ENCODE measurements at regions not wholly inside any gene's neighbourhood (a gene's known extent, or its start where the extent isn't known, plus 50 kb on each side); places are given as distances from the start of the nearest gene placed in this dataset.

DNA sequence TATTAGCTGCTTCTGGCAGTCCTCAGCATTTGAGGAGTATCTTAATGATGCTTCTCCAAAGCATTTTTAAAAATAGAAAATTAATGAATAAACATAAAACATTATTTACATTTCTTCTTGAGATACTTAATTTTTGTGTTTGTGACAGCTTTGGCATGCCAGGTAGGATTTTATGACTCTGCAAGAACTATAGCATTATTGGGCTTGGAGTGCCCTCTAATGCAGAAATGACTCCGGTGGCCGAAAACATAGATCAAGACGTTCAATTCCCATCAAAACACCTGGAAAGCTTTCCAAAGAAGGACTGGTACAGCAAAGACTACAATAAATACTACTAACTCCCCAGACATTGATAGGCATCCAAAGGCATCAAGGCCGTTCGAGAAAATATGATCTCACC is 366.4 kb upstream of the CXADR start:
- DNase-seq: no peak
- Histone ChIP-seq H3K36me3 (no peaks in the 10 kb centered on the region), H3K27me3 (ENCODE audit: insufficient read depth, low read depth, severe bottlenecking) (peaks cover 25% of the 10 kb centered on the region), H3K27ac (no peak overlapping the region), H3K9me3 (ENCODE audit: severe bottlenecking) (no peaks in the 10 kb centered on the region), H3K4me3 (ENCODE audit: low read depth, low read length) (no peak overlapping the region)
- TF ChIP-seq, protein P1, sequence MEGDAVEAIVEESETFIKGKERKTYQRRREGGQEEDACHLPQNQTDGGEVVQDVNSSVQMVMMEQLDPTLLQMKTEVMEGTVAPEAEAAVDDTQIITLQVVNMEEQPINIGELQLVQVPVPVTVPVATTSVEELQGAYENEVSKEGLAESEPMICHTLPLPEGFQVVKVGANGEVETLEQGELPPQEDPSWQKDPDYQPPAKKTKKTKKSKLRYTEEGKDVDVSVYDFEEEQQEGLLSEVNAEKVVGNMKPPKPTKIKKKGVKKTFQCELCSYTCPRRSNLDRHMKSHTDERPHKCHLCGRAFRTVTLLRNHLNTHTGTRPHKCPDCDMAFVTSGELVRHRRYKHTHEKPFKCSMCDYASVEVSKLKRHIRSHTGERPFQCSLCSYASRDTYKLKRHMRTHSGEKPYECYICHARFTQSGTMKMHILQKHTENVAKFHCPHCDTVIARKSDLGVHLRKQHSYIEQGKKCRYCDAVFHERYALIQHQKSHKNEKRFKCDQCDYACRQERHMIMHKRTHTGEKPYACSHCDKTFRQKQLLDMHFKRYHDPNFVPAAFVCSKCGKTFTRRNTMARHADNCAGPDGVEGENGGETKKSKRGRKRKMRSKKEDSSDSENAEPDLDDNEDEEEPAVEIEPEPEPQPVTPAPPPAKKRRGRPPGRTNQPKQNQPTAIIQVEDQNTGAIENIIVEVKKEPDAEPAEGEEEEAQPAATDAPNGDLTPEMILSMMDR (IDR thresholded peaks at IDR 0.05; ENCODE audit: low read depth, low read length): no peak

DNA sequence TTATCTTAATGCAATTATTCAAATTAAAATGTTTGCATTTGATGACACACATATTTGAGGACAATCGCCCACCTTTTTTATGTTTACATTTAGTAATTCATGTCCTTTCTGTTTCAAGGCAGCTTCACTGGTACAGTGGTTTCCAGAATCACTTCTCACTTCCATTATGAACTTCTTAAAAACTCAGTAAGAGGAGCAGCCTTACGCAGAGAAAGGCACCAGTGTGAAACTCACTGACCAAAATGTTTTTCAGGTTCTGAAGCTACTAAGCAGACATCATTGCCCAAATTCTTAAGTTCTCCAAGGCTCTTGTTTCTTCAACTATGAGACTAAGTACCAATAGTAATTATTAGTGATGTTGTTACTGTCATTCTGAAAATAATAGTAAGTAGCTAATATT is 353.1 kb upstream of the CXADR start:
- no peak overlapping the region for H3K4me3 ChIP-seq (ENCODE audit: low read depth, low read length)
- TF ChIP-seq, protein P1 (IDR thresholded peaks at IDR 0.05; ENCODE audit: low read depth, low read length): no peak
- H3K27ac ChIP-seq: no peak overlapping the region

DNA sequence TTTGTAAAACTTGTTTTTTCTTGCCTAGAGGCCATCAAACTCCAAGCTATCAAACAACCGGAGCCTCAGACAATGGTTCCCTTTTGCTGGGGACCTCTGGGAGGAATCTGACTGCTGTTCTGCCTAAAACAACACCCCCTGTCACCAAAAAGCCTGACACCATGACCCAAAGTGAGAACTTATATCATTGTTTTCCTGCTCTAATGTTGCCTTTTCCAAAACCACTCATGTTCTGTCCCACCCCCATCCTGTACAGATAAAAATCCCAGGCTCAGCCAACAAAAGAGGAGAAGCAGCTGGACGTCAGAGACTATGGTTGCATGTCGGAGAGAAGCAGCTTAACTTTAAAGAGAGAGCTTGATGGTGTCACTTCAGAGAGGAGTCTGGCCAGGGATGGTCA is 327.2 kb upstream of the CXADR start:
- TF ChIP-seq, protein P1 (IDR thresholded peaks at IDR 0.05; ENCODE audit: low read depth, low read length): no peak
- no peak overlapping the region for H3K4me3 ChIP-seq (ENCODE audit: low read depth, low read length)

More for the DNA sequence above, 353.1 kb upstream of the CXADR start:
- no peak for DNase-seq
- Histone ChIP-seq H3K36me3 (no peaks in the 10 kb centered on the region), H3K27me3 (ENCODE audit: insufficient read depth, low read depth, severe bottlenecking) (peaks cover 21% of the 10 kb centered on the region), H3K9me3 (ENCODE audit: severe bottlenecking) (no peaks in the 10 kb centered on the region)

DNA sequence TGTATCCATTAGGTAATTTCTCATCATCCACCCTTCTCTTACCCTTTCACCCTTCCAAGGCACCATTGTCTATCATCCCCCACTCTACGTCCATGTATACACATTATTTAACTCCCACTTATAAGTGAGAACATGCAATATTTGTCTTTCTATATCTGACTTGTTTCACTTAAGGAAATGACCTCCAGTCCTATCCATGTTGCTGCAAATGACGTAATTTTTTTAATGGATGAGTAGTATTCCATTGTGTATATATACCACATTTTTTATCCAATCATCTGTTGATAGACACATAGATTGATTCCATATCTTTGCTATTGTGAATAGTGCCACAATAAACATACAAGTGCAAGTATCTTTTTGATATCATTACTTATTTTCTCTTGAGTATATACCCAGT is 322.9 kb upstream of the CXADR start:
- Histone ChIP-seq H3K27ac (no peak overlapping the region), H3K9me3 (ENCODE audit: severe bottlenecking) (no peaks in the 10 kb centered on the region), H3K36me3 (no peaks in the 10 kb centered on the region), H3K4me3 (ENCODE audit: low read depth, low read length) (no peak overlapping the region), H3K27me3 (ENCODE audit: insufficient read depth, low read depth, severe bottlenecking) (peaks cover 8% of the 10 kb centered on the region)
- DNase-seq: no peak
- TF ChIP-seq, protein P1 (IDR thresholded peaks at IDR 0.05; ENCODE audit: low read depth, low read length): no peak

More for the DNA sequence above, 327.2 kb upstream of the CXADR start:
- DNase-seq: no peak
- no peaks in the 10 kb centered on the region for H3K36me3 ChIP-seq
- H3K27ac ChIP-seq: no peak overlapping the region
- H3K9me3 ChIP-seq (ENCODE audit: severe bottlenecking): no peaks in the 10 kb centered on the region
- H3K27me3 ChIP-seq (ENCODE audit: insufficient read depth, low read depth, severe bottlenecking): peaks cover 4% of the 10 kb centered on the region

DNA sequence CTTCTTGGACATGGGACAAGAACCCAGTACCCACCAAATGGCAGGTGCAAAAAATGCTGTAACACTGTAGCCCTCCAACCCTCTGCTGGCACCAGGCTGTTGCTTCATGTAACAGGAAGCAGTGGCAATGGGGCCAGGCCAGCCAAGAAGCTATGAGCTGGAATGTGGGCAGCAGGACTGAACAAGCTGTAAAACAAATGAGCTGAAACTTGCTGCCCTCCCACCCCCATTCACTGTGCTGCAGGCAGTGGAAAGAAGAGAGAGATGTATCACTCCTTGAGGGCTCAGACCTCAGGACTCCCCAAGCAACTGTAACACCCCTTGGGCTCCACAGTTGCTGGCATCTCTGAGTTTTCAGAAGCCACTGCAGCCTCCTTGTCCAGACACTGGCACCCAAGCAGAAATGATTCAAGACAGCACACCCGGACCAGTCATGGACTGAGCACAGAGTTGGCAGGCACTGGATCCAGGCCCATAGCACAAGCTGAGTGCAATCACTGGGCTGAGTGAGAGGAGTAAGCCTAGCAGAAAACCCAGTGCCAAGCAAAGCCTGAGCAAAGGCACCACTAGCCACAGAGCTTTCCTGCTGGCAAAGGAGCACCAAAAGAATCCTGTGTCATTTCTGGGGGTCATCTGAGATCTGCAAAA is 321.4 kb upstream of the CXADR start:
- Histone ChIP-seq H3K4me3 (ENCODE audit: low read depth, low read length) (no peak overlapping the region), H3K36me3 (no peaks in the 10 kb centered on the region), H3K27ac (no peak overlapping the region), H3K27me3 (ENCODE audit: insufficient read depth, low read depth, severe bottlenecking) (peaks cover 15% of the 10 kb centered on the region), H3K9me3 (ENCODE audit: severe bottlenecking) (no peaks in the 10 kb centered on the region)
- DNase-seq: no peak
- TF ChIP-seq, protein P1 (IDR thresholded peaks at IDR 0.05; ENCODE audit: low read depth, low read length): no peak

DNA sequence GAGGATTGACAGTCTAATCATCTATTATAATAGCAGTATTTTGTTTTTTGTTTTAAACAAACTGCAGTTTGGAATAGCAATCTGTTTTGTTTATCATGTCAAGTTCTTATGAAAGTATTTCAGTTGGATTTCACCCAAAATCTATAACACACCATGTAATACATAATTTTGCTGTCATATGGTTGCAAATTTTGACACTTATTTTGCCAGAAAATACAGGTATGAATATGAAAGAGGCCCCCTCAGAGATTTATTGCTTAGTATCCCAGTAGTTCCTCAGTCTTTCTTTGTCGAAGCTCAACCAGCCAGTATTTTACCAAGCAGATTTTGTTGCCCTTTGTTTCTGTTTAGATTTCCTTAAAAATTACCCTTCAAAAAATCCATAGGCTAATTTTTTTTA is 317.5 kb upstream of the CXADR start:
- Histone ChIP-seq H3K36me3 (no peaks in the 10 kb centered on the region), H3K27ac (no peak overlapping the region), H3K9me3 (ENCODE audit: severe bottlenecking) (no peaks in the 10 kb centered on the region), H3K4me3 (ENCODE audit: low read depth, low read length) (no peak overlapping the region), H3K27me3 (ENCODE audit: insufficient read depth, low read depth, severe bottlenecking) (peaks cover 20% of the 10 kb centered on the region)
- DNase-seq: no peak
- TF ChIP-seq, protein P1 (IDR thresholded peaks at IDR 0.05; ENCODE audit: low read depth, low read length): no peak
